Upper lobe of right lung (tissue), 1 donor: ENCODE measurements at regions not wholly inside any gene's neighbourhood (a gene's known extent, or its start where the extent isn't known, plus 50 kb on each side); places are given as distances from the start of the nearest gene placed in this dataset.

Experiments
- ATAC-seq: fragments of 200-7000 bp; cut with Tn5 transposase; one replicate; pipeline ENCODE4 v1.9.1; 2020; ENCODE audit warnings: mild to moderate bottlenecking, moderate library complexity
- DNase-seq: peaks from one replicate; pipeline ENCODE4 v3.0.0-alpha.2; 2020
- H3K27ac ChIP-seq: fragments of 200-600 bp; one replicate; pipeline ENCODE4 v1.8.0; 2022
- H3K27me3 ChIP-seq: fragments of 200-600 bp; one replicate; pipeline ENCODE4 v1.8.0; 2022; ENCODE audit warnings: mild to moderate bottlenecking
- H3K36me3 ChIP-seq: fragments of 200-600 bp; one replicate; pipeline ENCODE4 v1.8.0; 2022
- H3K4me1 ChIP-seq: fragments of 200-600 bp; one replicate; pipeline ENCODE4 v1.8.0; 2022
- H3K4me3 ChIP-seq: fragments of 200-600 bp; one replicate; pipeline ENCODE4 v1.8.0; 2022; ENCODE audit warnings: mild to moderate bottlenecking
- H3K9me3 ChIP-seq: fragments of 200-600 bp; one replicate; pipeline ENCODE4 v1.8.0; 2022
- intact Hi-C: fragments of 100-400 bp; cut with DNase I; formaldehyde crosslinking; loops from one replicate; pipeline ENCODE4 v1.11.0; 2022
- TF ChIP-seq, protein P1 (sequence below): fragments of 200-600 bp; IDR thresholded peaks from one replicate; pipeline ENCODE4 v1.8.0; 2022; ENCODE audit warnings: antibody characterized with exemption
- donor health status: DM: no; HTN: yes; CAD: no; lungs with severe emphysema.

DNA sequence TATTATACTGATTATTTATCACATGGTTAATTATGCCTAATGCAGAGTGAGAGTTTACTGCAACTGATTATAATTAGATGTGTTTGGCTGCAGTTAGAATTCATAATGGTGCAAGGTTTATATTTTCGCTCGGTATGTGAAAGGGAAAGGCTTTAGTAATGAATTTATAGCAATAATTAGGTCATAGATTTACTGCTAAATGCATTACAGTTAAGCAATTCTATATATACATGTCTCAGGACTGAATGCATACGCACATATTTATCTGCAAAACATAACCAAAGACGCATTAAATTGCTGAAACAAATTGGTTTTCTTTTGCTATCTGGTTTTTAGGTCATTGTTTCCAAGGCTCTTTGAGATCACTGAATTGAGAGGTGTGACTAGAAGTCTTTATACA is 428.1 kb upstream of the PDE3A start:
- TF ChIP-seq, protein P1, sequence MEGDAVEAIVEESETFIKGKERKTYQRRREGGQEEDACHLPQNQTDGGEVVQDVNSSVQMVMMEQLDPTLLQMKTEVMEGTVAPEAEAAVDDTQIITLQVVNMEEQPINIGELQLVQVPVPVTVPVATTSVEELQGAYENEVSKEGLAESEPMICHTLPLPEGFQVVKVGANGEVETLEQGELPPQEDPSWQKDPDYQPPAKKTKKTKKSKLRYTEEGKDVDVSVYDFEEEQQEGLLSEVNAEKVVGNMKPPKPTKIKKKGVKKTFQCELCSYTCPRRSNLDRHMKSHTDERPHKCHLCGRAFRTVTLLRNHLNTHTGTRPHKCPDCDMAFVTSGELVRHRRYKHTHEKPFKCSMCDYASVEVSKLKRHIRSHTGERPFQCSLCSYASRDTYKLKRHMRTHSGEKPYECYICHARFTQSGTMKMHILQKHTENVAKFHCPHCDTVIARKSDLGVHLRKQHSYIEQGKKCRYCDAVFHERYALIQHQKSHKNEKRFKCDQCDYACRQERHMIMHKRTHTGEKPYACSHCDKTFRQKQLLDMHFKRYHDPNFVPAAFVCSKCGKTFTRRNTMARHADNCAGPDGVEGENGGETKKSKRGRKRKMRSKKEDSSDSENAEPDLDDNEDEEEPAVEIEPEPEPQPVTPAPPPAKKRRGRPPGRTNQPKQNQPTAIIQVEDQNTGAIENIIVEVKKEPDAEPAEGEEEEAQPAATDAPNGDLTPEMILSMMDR = no peak
- intact Hi-C loops = no loop called here
- Histone ChIP-seq H3K36me3 (no peaks in the 10 kb centered on the region), H3K4me3 (no peak overlapping the region), H3K4me1 (no peaks in the 10 kb centered on the region), H3K27me3 (no peaks in the 10 kb centered on the region), H3K27ac (no peak overlapping the region), H3K9me3 (no peaks in the 10 kb centered on the region)
- no peak for ATAC-seq
- DNase-seq = no peak

DNA sequence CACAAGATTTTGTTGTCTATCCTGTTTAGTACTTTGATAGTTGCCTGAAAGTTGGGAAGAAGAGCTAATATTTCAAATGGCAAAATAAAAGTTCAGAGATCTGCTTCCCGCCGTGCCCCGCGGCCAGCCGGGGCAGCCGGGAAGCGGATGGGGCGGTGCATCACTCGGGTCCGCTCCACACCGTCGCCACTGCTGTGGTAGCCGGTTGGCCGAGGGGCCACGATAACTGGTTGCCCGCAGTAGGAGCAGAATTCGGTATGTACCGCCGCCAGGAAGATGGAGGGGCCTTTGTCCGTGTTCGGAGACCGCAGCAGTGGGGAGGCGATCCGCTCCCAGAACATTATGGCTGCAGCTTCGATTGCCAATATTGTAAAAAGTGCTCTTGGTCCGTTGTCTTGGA is 427.2 kb upstream of the PDE3A start:
- intact Hi-C loops = no loop called here

DNA sequence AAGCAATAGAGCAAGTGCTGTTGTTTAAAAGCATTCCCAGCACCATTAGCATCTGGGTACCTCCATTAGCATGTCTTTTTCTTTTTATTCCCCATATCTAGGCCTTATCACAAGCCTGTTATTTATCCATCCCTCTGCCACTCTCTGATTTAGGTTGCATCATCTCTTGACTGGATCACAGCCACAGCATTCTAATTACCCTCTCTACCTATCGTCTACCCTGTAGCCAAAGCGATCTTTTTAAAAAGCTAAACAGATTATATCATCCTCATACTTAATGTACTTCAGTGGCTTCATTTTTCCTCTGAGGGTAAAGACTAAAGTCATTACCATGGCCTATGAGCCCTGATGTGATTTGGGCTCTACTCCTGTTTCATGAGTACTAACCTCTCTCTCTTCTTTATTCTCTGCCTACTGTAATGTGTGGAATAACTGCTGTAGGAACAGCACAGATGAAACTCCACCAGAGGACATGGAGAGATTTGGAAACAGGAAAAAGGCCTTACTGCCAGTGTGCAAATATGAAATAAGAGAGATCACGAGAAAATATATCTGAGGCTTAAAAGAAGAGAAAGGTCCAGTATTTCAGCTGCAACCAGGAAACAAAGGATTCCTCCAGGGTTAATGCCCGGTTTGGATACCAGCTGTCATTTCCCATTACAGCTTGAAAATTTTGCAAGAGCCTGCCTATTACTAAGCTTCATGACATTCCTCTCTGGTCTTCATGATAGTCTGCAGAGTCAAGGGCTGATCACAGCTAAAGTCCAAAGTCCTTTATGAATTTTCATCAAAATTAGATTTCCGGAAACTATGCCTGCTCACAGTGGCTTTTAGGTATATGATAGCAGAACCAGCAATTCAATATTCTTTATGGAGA is 422.5 kb upstream of the PDE3A start:
- no peaks in the 10 kb centered on the region for H3K27me3 ChIP-seq
- intact Hi-C loops = no loop called here
- ATAC-seq (no peak), DNase-seq (no peak)
- no peaks in the 10 kb centered on the region for H3K36me3 ChIP-seq
- H3K27ac ChIP-seq = no peak overlapping the region
- H3K4me1 ChIP-seq = no peaks in the 10 kb centered on the region
- H3K9me3 ChIP-seq = no peaks in the 10 kb centered on the region
- no peak overlapping the region for H3K4me3 ChIP-seq
- TF ChIP-seq, protein P1 = no peak

More for the DNA sequence above, 427.2 kb upstream of the PDE3A start:
- no peak for DNase-seq
- TF ChIP-seq, protein P1 = no peak
- Histone ChIP-seq H3K36me3 (no peaks in the 10 kb centered on the region), H3K27me3 (no peaks in the 10 kb centered on the region), H3K9me3 (no peaks in the 10 kb centered on the region), H3K4me1 (no peaks in the 10 kb centered on the region), H3K27ac (no peak overlapping the region), H3K4me3 (no peak overlapping the region)
- no peak for ATAC-seq

- Histone ChIP-seq H3K9me3 (no peaks in the 10 kb centered on the region), H3K4me3 (no peak overlapping the region), H3K27me3 (no peaks in the 10 kb centered on the region), H3K27ac (no peak overlapping the region), H3K36me3 (no peaks in the 10 kb centered on the region), H3K4me1 (no peaks in the 10 kb centered on the region)
- TF ChIP-seq, protein P1 = no peak
- DNase-seq = no peak
- intact Hi-C loops = no loop called here
- no peak for ATAC-seq
Observed at GRCh38 chr12:19946550-19946949, 421.8 kb upstream of the PDE3A start.

DNA sequence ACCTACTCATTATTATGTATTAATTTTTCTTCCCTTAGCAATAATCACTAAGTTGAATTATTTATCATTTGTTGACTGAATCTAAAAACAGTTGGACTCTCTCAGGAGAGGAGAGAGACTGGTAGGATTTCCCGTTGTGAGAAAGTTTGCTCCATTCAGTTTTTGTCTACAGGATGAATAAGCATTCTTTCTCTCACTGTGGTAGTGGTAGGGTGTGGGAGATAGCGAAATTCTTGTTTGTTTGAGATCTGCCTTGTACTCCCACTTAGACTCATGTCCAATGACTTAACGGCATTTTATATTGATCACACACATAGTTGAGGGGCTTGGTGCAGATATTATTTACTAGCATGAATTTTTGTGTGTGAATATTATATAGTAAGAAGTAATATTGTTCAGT is 421.0 kb upstream of the PDE3A start:
- Histone ChIP-seq H3K36me3 (no peaks in the 10 kb centered on the region), H3K4me3 (no peak overlapping the region), H3K27ac (no peak overlapping the region), H3K9me3 (no peaks in the 10 kb centered on the region), H3K27me3 (no peaks in the 10 kb centered on the region), H3K4me1 (no peaks in the 10 kb centered on the region)
- TF ChIP-seq, protein P1 = no peak
- no peak for ATAC-seq
- intact Hi-C loops = no loop called here
- no peak for DNase-seq
